NCI-H1436 (cell line): ENCODE measurements at regions not wholly inside any gene's neighbourhood (a gene's known extent, or its start where the extent isn't known, plus 50 kb on each side); places are given as distances from the start of the nearest gene placed in this dataset.

Experiments used
- DNase-seq: peaks from one replicate; lab custom pipeline; 2025; lab: John Stamatoyannopoulos, UW

- no peak for DNase-seq
Observed at GRCh38 chr6:40832691-40833090, 206.3 kb downstream of the UNC5CL start.

- no peak for DNase-seq
Observed at GRCh38 chr6:40831381-40831780, 207.6 kb downstream of the UNC5CL start.

- DNase-seq, result no peak
Observed at GRCh38 chr6:40825102-40825501, 213.9 kb downstream of the UNC5CL start.

GRCh38 chr6:40823917-40824891, 214.8 kb downstream of the UNC5CL start:
- peak; percentile 70 for DNase-seq

- no peak for DNase-seq
Observed at GRCh38 chr6:40822619-40823018, 216.4 kb downstream of the UNC5CL start.

- DNase-seq, result peak; percentile 11
Observed at GRCh38 chr6:40819182-40819834, 219.7 kb downstream of the UNC5CL start.

- no peak for DNase-seq
Observed at GRCh38 chr6:40817369-40817768, 221.7 kb downstream of the UNC5CL start.

GRCh38 chr6:40816601-40817000, 222.4 kb downstream of the UNC5CL start:
- no peak for DNase-seq

- DNase-seq, result no peak
Observed at GRCh38 chr6:40815731-40816130, 223.3 kb downstream of the UNC5CL start.

GRCh38 chr6:40810171-40810570, 223.0 kb upstream of the LRFN2 start:
- DNase-seq, result no peak

- DNase-seq, result no peak
Observed at GRCh38 chr6:40809627-40810026, 222.5 kb upstream of the LRFN2 start.

- no peak for DNase-seq
Observed at GRCh38 chr6:40807484-40807883, 220.3 kb upstream of the LRFN2 start.

- no peak for DNase-seq
Observed at GRCh38 chr6:40806256-40806864, 219.2 kb upstream of the LRFN2 start.

GRCh38 chr6:40805336-40805735, 218.2 kb upstream of the LRFN2 start:
- DNase-seq, result no peak

GRCh38 chr6:40804905-40805304, 217.7 kb upstream of the LRFN2 start:
- no peak for DNase-seq

GRCh38 chr6:40803897-40804702, 216.9 kb upstream of the LRFN2 start:
- no peak for DNase-seq

- DNase-seq, result no peak
Observed at GRCh38 chr6:40802481-40802880, 215.3 kb upstream of the LRFN2 start.

GRCh38 chr6:40799296-40800140, 212.4 kb upstream of the LRFN2 start:
- DNase-seq, result no peak

- no peak for DNase-seq
Observed at GRCh38 chr6:40798069-40798770, 211.1 kb upstream of the LRFN2 start.
